H4 (cell line): ENCODE measurements at regions not wholly inside any gene's neighbourhood (a gene's known extent, or its start where the extent isn't known, plus 50 kb on each side); places are given as distances from the start of the nearest gene placed in this dataset.

Experiments used
- DNase-seq: peaks from one replicate; pipeline ENCODE4 v3.0.0-alpha.2; 2015; ENCODE audit warnings: low spot score

GRCh38 chr11:110928391-110928790 is 216.2 kb upstream of the ARHGAP20 start:
- no peak for DNase-seq

- no peak for DNase-seq
Observed at GRCh38 chr11:110921742-110922521, 209.7 kb upstream of the ARHGAP20 start.

GRCh38 chr11:110919241-110919922 is 207.1 kb upstream of the ARHGAP20 start:
- DNase-seq = no peak

- DNase-seq = no peak
Observed at GRCh38 chr11:110918351-110918750, 206.1 kb upstream of the ARHGAP20 start.

- no peak for DNase-seq
Observed at GRCh38 chr11:110912437-110912836, 200.2 kb upstream of the ARHGAP20 start.

GRCh38 chr11:110910384-110910783 is 198.1 kb upstream of the ARHGAP20 start:
- no peak for DNase-seq

GRCh38 chr11:110909336-110909735 is 197.1 kb upstream of the ARHGAP20 start:
- DNase-seq = no peak

- DNase-seq = no peak
Observed at GRCh38 chr11:110908401-110909105, 196.3 kb upstream of the ARHGAP20 start.

- peak; percentile 98 for DNase-seq
Observed at GRCh38 chr11:110907629-110908028, 195.4 kb upstream of the ARHGAP20 start.

- DNase-seq = no peak
Observed at GRCh38 chr11:110903830-110904229, 191.6 kb upstream of the ARHGAP20 start.

- no peak for DNase-seq
Observed at GRCh38 chr11:110903378-110903777, 191.1 kb upstream of the ARHGAP20 start.

- DNase-seq = no peak
Observed at GRCh38 chr11:110901441-110901840, 189.2 kb upstream of the ARHGAP20 start.

GRCh38 chr11:110900426-110900825 is 188.2 kb upstream of the ARHGAP20 start:
- no peak for DNase-seq

- peak; percentile 28 for DNase-seq
Observed at GRCh38 chr11:110897035-110897434, 184.8 kb upstream of the ARHGAP20 start.

- peak; percentile 19 for DNase-seq
Observed at GRCh38 chr11:110896358-110896757, 184.1 kb upstream of the ARHGAP20 start.

- DNase-seq = no peak
Observed at GRCh38 chr11:110894224-110894623, 182.0 kb upstream of the ARHGAP20 start.

GRCh38 chr11:110892741-110893285 is 180.6 kb upstream of the ARHGAP20 start:
- DNase-seq = no peak

GRCh38 chr11:110891411-110891810 is 179.2 kb upstream of the ARHGAP20 start:
- no peak for DNase-seq

GRCh38 chr11:110890995-110891394 is 178.8 kb upstream of the ARHGAP20 start:
- no peak for DNase-seq

GRCh38 chr11:110886288-110886970 is 174.2 kb upstream of the ARHGAP20 start:
- no peak for DNase-seq

GRCh38 chr11:110883256-110883655 is 171.0 kb upstream of the ARHGAP20 start:
- DNase-seq = no peak

- DNase-seq = no peak
Observed at GRCh38 chr11:110878513-110878912, 166.3 kb upstream of the ARHGAP20 start.
